ENCODE measurements at regions not wholly inside any gene's neighbourhood (a gene's known extent, or its start where the extent isn't known, plus 50 kb on each side); places are given as distances from the start of the nearest gene placed in this dataset.

DNA sequence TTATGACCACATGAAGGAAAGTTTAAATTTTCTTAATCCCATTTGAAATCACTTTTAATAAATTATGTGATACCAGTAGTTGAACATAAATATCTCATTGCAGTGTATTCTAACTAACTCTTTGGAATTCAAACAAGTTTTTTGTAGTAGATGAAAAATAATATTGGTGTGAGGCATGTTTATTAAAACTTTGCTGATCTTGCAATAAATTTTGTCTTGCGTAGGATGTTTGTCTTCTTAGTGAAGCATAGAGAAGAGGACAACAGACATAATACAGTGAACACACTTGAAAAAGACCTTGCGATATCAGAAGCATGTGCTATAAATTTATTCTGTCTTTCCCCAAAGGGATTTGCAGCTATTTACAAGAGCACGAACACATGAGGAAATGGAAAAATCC, 140.7 kb downstream of the HTR1B start:
- ATAC-seq: no peak
- in situ Hi-C loops (cut with MboI; ENCODE audit: low sequenced_read_pairs in 4 of 4): no loop called here
- no peak for DNase-seq
- TF ChIP-seq POLR2A (IDR thresholded peaks at IDR 0.05) (no peak), CTCF (IDR thresholded peaks at IDR 0.05 in 4 of 5, conservative IDR thresholded peaks at IDR 0.05 in 1 of 5) (no peak)
- Histone ChIP-seq H3K27me3 (no peaks in the 10 kb centered on the region), H3K4me3 (no peak overlapping the region), H3K27ac (no peak overlapping the region), H3K36me3 (no peaks in the 10 kb centered on the region), H3K4me1 (no peaks in the 10 kb centered on the region), H3K9me3 (no peaks in the 10 kb centered on the region)
- intact Hi-C loops (cut with DNase I; ENCODE audit: low total_unique reads): no loop called here

GRCh38 chr6:77318256-77318655, 145.0 kb downstream of the HTR1B start:
- no peak overlapping the region for H3K27ac ChIP-seq
- H3K4me1 ChIP-seq: no peaks in the 10 kb centered on the region
- DNase-seq (no peak), ATAC-seq (no peak)
- in situ Hi-C loops (cut with MboI; ENCODE audit: low sequenced_read_pairs in 4 of 4) (no loop called here), intact Hi-C loops (cut with DNase I; ENCODE audit: low total_unique reads) (no loop called here)
- no peaks in the 10 kb centered on the region for H3K27me3 ChIP-seq
- H3K9me3 ChIP-seq: no peaks in the 10 kb centered on the region
- H3K4me3 ChIP-seq: no peak overlapping the region
- no peaks in the 10 kb centered on the region for H3K36me3 ChIP-seq
- TF ChIP-seq POLR2A (IDR thresholded peaks at IDR 0.05): no peak

GRCh38 chr6:77313595-77313994, 149.7 kb downstream of the HTR1B start:
- intact Hi-C loops (cut with DNase I; ENCODE audit: low total_unique reads) (no loop called here), in situ Hi-C loops (cut with MboI; ENCODE audit: low sequenced_read_pairs in 4 of 4) (no loop called here)
- no peak overlapping the region for H3K27ac ChIP-seq
- TF ChIP-seq CTCF (IDR thresholded peaks at IDR 0.05 in 4 of 5, conservative IDR thresholded peaks at IDR 0.05 in 1 of 5) (no peak), POLR2A (IDR thresholded peaks at IDR 0.05) (no peak)
- H3K36me3 ChIP-seq: no peaks in the 10 kb centered on the region
- no peak overlapping the region for H3K4me3 ChIP-seq
- H3K4me1 ChIP-seq: no peaks in the 10 kb centered on the region
- no peaks in the 10 kb centered on the region for H3K27me3 ChIP-seq
- no peaks in the 10 kb centered on the region for H3K9me3 ChIP-seq
- no peak for ATAC-seq
- DNase-seq: no peak

- Histone ChIP-seq H3K27ac (no peak overlapping the region), H3K9me3 (no peaks in the 10 kb centered on the region), H3K27me3 (no peaks in the 10 kb centered on the region), H3K4me3 (no peak overlapping the region), H3K4me1 (no peaks in the 10 kb centered on the region), H3K36me3 (no peaks in the 10 kb centered on the region)
- TF ChIP-seq POLR2A (IDR thresholded peaks at IDR 0.05): no peak
- TF ChIP-seq CTCF (IDR thresholded peaks at IDR 0.05 in 4 of 5, conservative IDR thresholded peaks at IDR 0.05 in 1 of 5): no peak
- no peak for DNase-seq
- intact Hi-C loops (cut with DNase I; ENCODE audit: low total_unique reads) (no loop called here), in situ Hi-C loops (cut with MboI; ENCODE audit: low sequenced_read_pairs in 4 of 4) (no loop called here)
- ATAC-seq: no peak
Measured at GRCh38 chr6:77299931-77300330, 163.4 kb downstream of the HTR1B start.

GRCh38 chr6:77298283-77298682, 165.0 kb downstream of the HTR1B start:
- H3K4me1 ChIP-seq: no peaks in the 10 kb centered on the region
- no peak overlapping the region for H3K27ac ChIP-seq
- no peak for ATAC-seq
- intact Hi-C loops (cut with DNase I; ENCODE audit: low total_unique reads) (no loop called here), in situ Hi-C loops (cut with MboI; ENCODE audit: low sequenced_read_pairs in 4 of 4) (no loop called here)
- H3K4me3 ChIP-seq: no peak overlapping the region
- TF ChIP-seq POLR2A (IDR thresholded peaks at IDR 0.05): no peak
- no peak for TF ChIP-seq CTCF (IDR thresholded peaks at IDR 0.05 in 4 of 5, conservative IDR thresholded peaks at IDR 0.05 in 1 of 5)
- DNase-seq: no peak
- H3K36me3 ChIP-seq: no peaks in the 10 kb centered on the region
- no peaks in the 10 kb centered on the region for H3K27me3 ChIP-seq
- H3K9me3 ChIP-seq: no peaks in the 10 kb centered on the region

Data from gastrocnemius medialis (tissue), 4 donors.